SU-DHL-6 (cell line): ENCODE measurements at regions not wholly inside any gene's neighbourhood (a gene's known extent, or its start where the extent isn't known, plus 50 kb on each side); places are given as distances from the start of the nearest gene placed in this dataset.

Experiments
- CTCF ChIP-seq: fragments of 200-600 bp; sonication (generic); IDR thresholded peaks from one replicate; pipeline ENCODE4 v1.5.1; 2017; ENCODE audit warnings: antibody characterized with exemption, mild to moderate bottlenecking, low read length, moderate library complexity; ENCODE audit not compliant: insufficient read depth, poor library complexity, severe bottlenecking
- EZH2phosphoT487 ChIP-seq: fragments of 200-600 bp; sonication (generic), shearing (Covaris generic); conservative IDR thresholded peaks from 2 replicates; pipeline ENCODE4 v1.6.1; 2018; ENCODE audit warnings: mild to moderate bottlenecking, antibody characterized with exemption, low read length, moderate library complexity, mixed read lengths

GRCh38 chr13:74005320-74006157 lies 128.7 kb downstream of the KLF12 start:
- TF ChIP-seq CTCF = no peak
- TF ChIP-seq EZH2phosphoT487 = no peak
